Suppressor macrophage treated with lipopolysaccharide for 1 hour (primary cell): ENCODE measurements at regions not wholly inside any gene's neighbourhood (a gene's known extent, or its start where the extent isn't known, plus 50 kb on each side); places are given as distances from the start of the nearest gene placed in this dataset.
"Not testable (repeated sequence)": the region's sequence is repeated elsewhere in the genome, so short reads cannot be mapped to it uniquely, and the experiment has no call there.

ENCODE experiments used
- DNase-seq, 3 donors: peaks; one replicate each; pipeline ENCODE4 v3.0.0-alpha.2; 2020 to 2022

GRCh38 chr15:79608066-79608864, 176.1 kb downstream of the MINAR1 start:
- no peak for DNase-seq

- no peak for DNase-seq
Measured at GRCh38 chr15:79609506-79609905, 177.4 kb downstream of the MINAR1 start.

GRCh38 chr15:79610021-79610420, 177.9 kb downstream of the MINAR1 start:
- DNase-seq, result no peak

- DNase-seq, result no peak
Measured at GRCh38 chr15:79615754-79616153, 183.6 kb downstream of the MINAR1 start.

GRCh38 chr15:79617071-79617470, 184.9 kb downstream of the MINAR1 start:
- peak in 1 of 3 donors; percentile 5 for DNase-seq

GRCh38 chr15:79620112-79620857, 188.1 kb downstream of the MINAR1 start:
- DNase-seq, result no peak

GRCh38 chr15:79621805-79622204, 189.7 kb downstream of the MINAR1 start:
- not testable (repeated sequence) for DNase-seq

- DNase-seq, result no peak
Measured at GRCh38 chr15:79623488-79623887, 191.4 kb downstream of the MINAR1 start.

GRCh38 chr15:79629687-79630086, 197.6 kb downstream of the MINAR1 start:
- no peak for DNase-seq

- no peak for DNase-seq
Measured at GRCh38 chr15:79632457-79632856, 200.3 kb downstream of the MINAR1 start.

- no peak for DNase-seq
Measured at GRCh38 chr15:79635149-79635771, 203.1 kb downstream of the MINAR1 start.

GRCh38 chr15:79635897-79636561, 203.9 kb downstream of the MINAR1 start:
- DNase-seq, result no peak

- DNase-seq, result no peak
Measured at GRCh38 chr15:79640206-79640605, 208.1 kb downstream of the MINAR1 start.

GRCh38 chr15:79641841-79642240, 209.7 kb downstream of the MINAR1 start:
- DNase-seq, result no peak

- DNase-seq, result no peak
Measured at GRCh38 chr15:79643393-79643792, 211.3 kb downstream of the MINAR1 start.

- no peak for DNase-seq
Measured at GRCh38 chr15:79644091-79644490, 212.0 kb downstream of the MINAR1 start.

GRCh38 chr15:79652972-79653371, 220.8 kb downstream of the MINAR1 start:
- DNase-seq, result not testable (repeated sequence)

- DNase-seq, result no peak
Measured at GRCh38 chr15:79653533-79653932, 221.4 kb downstream of the MINAR1 start.

- no peak for DNase-seq
Measured at GRCh38 chr15:79656151-79657000, 224.2 kb downstream of the MINAR1 start.

GRCh38 chr15:79657722-79658121, 225.6 kb downstream of the MINAR1 start:
- no peak for DNase-seq

GRCh38 chr15:79659691-79660090, 227.6 kb downstream of the MINAR1 start:
- DNase-seq, result no peak

GRCh38 chr15:79661411-79661810, 229.3 kb downstream of the MINAR1 start:
- DNase-seq, result no peak
